BE2C (cell line): ENCODE measurements at regions not wholly inside any gene's neighbourhood (a gene's known extent, or its start where the extent isn't known, plus 50 kb on each side); places are given as distances from the start of the nearest gene placed in this dataset.

ENCODE experiments used
- DNase-seq: peaks from one replicate; pipeline ENCODE4 v3.0.0-alpha.2; 2020
- H3K27me3 ChIP-seq: fragments of 250-450 bp; sonication (Bioruptor Pico); 2 replicates; pipeline ENCODE4 v1.5.1; 2020; ENCODE audit warnings: mild to moderate bottlenecking
- H3K36me3 ChIP-seq: fragments of 250-450 bp; sonication (Bioruptor Pico); 2 replicates; pipeline ENCODE4 v1.5.1; 2020; ENCODE audit warnings: mild to moderate bottlenecking
- H3K4me1 ChIP-seq: fragments of 250-450 bp; sonication (Bioruptor Pico); 2 replicates; pipeline ENCODE4 v1.5.1; 2020
- H3K4me3 ChIP-seq: 2 replicates; pipeline ENCODE4 v1.5.1; 2011; ENCODE audit warnings: low read depth, low read length
- H3K9me3 ChIP-seq: fragments of 250-450 bp; sonication (Bioruptor Pico); 2 replicates; pipeline ENCODE4 v1.5.1; 2020
- TF ChIP-seq, protein P1 (sequence below): IDR thresholded peaks from 2 replicates; pipeline ENCODE4 v1.5.1; 2012; ENCODE audit warnings: mild to moderate bottlenecking, low read depth, low read length

DNA sequence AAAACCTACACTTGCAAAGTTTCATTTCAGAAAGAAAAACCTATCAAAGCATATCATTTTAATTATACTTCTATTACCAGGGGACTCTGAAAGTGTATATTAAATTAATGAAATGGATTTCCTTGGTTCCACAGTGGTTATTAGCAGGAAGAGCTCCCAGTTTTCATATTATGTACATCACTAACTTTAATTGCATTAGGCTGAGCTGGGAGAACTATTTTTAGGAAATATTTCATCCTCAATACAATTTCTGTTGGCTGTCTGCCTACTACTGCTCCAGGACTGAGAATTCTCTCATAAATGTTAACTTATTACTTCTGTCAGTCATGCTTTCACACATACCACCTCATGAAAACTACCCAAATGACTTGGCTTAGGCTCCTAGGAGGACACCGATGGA is 301.4 kb downstream of the CMPK2 start:
- no peaks in the 10 kb centered on the region for H3K9me3 ChIP-seq

DNA sequence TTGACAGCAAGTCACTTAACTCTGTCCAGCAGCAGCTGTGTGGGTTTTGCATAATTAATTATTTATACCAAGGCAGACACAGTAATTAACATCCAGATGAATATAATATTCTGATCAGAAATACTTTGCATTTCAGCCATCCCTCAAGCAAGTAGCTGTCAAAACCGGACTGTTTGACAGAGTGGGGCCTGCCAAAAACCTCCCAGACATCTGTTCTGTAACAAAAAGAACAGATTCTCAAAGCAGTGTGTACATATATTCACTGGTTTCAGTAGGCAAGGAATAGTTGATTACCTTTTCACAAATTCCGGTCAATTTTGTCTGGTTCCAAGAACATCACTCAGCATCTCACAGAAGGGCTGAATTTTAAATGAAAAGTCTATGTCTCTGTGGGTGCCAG is 291.6 kb downstream of the CMPK2 start:
- no peaks in the 10 kb centered on the region for H3K9me3 ChIP-seq
- H3K27me3 ChIP-seq = no peaks in the 10 kb centered on the region
- no peaks in the 10 kb centered on the region for H3K4me1 ChIP-seq
- H3K4me3 ChIP-seq = no peak overlapping the region
- no peak for DNase-seq
- TF ChIP-seq, protein P1, sequence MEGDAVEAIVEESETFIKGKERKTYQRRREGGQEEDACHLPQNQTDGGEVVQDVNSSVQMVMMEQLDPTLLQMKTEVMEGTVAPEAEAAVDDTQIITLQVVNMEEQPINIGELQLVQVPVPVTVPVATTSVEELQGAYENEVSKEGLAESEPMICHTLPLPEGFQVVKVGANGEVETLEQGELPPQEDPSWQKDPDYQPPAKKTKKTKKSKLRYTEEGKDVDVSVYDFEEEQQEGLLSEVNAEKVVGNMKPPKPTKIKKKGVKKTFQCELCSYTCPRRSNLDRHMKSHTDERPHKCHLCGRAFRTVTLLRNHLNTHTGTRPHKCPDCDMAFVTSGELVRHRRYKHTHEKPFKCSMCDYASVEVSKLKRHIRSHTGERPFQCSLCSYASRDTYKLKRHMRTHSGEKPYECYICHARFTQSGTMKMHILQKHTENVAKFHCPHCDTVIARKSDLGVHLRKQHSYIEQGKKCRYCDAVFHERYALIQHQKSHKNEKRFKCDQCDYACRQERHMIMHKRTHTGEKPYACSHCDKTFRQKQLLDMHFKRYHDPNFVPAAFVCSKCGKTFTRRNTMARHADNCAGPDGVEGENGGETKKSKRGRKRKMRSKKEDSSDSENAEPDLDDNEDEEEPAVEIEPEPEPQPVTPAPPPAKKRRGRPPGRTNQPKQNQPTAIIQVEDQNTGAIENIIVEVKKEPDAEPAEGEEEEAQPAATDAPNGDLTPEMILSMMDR = no peak
- H3K36me3 ChIP-seq = no peaks in the 10 kb centered on the region

More for the DNA sequence above, 301.4 kb downstream of the CMPK2 start:
- Histone ChIP-seq H3K4me3 (no peak overlapping the region), H3K27me3 (no peaks in the 10 kb centered on the region), H3K4me1 (peaks cover 7% of the 10 kb centered on the region), H3K36me3 (no peaks in the 10 kb centered on the region)
- TF ChIP-seq, protein P1 = no peak
- DNase-seq = no peak

- Histone ChIP-seq H3K27me3 (no peaks in the 10 kb centered on the region), H3K4me3 (no peak overlapping the region), H3K9me3 (no peaks in the 10 kb centered on the region), H3K36me3 (no peaks in the 10 kb centered on the region), H3K4me1 (no peaks in the 10 kb centered on the region)
- DNase-seq = no peak
- TF ChIP-seq, protein P1 = no peak
Observed at GRCh38 chr2:6576302-6576701, 289.4 kb downstream of the CMPK2 start.

GRCh38 chr2:6577960-6578359 is 287.7 kb downstream of the CMPK2 start:
- TF ChIP-seq, protein P1 = no peak
- H3K4me1 ChIP-seq = no peaks in the 10 kb centered on the region
- no peak overlapping the region for H3K4me3 ChIP-seq

DNA sequence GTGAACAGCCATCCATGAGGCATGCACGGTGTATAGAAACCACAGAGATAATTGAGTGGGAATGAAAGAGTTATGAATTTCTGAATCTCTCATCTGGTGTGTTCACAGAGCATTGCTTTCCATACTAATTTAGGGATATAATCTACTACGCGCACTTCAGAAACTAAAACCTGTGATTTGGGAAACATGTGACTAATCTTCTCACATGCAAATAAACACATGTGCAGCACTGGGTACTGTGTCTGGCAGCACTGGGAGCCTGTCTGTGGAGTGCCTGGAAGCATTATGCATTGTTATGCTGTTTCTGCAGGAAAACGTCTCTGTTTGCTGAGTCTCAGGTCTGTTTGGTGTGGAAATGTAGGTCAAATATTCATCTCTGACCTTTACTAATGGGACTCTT is 287.3 kb downstream of the CMPK2 start:
- DNase-seq = no peak
- H3K9me3 ChIP-seq = no peaks in the 10 kb centered on the region
- no peaks in the 10 kb centered on the region for H3K36me3 ChIP-seq
- no peak overlapping the region for H3K4me3 ChIP-seq
- no peaks in the 10 kb centered on the region for H3K27me3 ChIP-seq
- TF ChIP-seq, protein P1 = no peak
- no peaks in the 10 kb centered on the region for H3K4me1 ChIP-seq

More at GRCh38 chr2:6577960-6578359, 287.7 kb downstream of the CMPK2 start:
- Histone ChIP-seq H3K36me3 (no peaks in the 10 kb centered on the region), H3K9me3 (no peaks in the 10 kb centered on the region), H3K27me3 (no peaks in the 10 kb centered on the region)
- no peak for DNase-seq

DNA sequence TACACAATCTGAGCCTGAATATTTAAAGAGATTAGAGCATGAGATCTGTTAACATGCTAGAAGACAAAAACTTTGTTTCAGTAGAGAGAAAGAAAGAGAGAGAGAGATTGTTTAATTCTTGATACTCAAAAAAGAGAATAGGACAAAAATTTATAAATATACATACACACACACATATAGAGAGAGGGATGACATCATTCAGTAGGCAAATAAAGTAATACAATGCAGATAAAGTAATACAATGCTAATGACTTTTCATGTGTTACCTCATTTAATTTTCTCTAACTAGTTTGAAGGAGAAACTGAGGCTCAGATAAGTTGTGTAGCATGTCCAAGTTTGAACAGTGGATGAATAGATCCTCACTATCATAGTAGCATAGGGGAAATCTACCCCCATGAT is 286.4 kb downstream of the CMPK2 start:
- TF ChIP-seq, protein P1 = no peak
- no peaks in the 10 kb centered on the region for H3K4me1 ChIP-seq
- no peaks in the 10 kb centered on the region for H3K36me3 ChIP-seq
- no peak for DNase-seq
- no peaks in the 10 kb centered on the region for H3K9me3 ChIP-seq
- no peak overlapping the region for H3K4me3 ChIP-seq
- H3K27me3 ChIP-seq = no peaks in the 10 kb centered on the region
